C4-2B (cell line): ENCODE measurements at regions not wholly inside any gene's neighbourhood (a gene's known extent, or its start where the extent isn't known, plus 50 kb on each side); places are given as distances from the start of the nearest gene placed in this dataset.

Experiments used
- H3K27ac ChIP-seq: fragments of 450-650 bp; 2 replicates; pipeline ENCODE4 v1.5.1; 2017
- CTCF ChIP-seq: fragments of 450-650 bp; conservative IDR thresholded peaks from 2 replicates; pipeline ENCODE4 v1.5.1; 2017; ENCODE audit warnings: mild to moderate bottlenecking
- ZFX ChIP-seq: fragments of 450-650 bp; IDR thresholded peaks from 2 replicates; pipeline ENCODE4 v1.6.1; 2017

GRCh38 chr2:147260241-147260640, 584.6 kb upstream of the ACVR2A start:
- H3K27ac ChIP-seq = no peak overlapping the region
- TF ChIP-seq CTCF (no peak), ZFX (no peak)

GRCh38 chr2:147255812-147256211, 589.0 kb upstream of the ACVR2A start:
- no peak for TF ChIP-seq CTCF
- no peak for TF ChIP-seq ZFX
- no peak overlapping the region for H3K27ac ChIP-seq

GRCh38 chr2:147250652-147251356, 594.0 kb upstream of the ACVR2A start:
- TF ChIP-seq ZFX = no peak
- TF ChIP-seq CTCF = no peak
- H3K27ac ChIP-seq = no peak overlapping the region

- TF ChIP-seq CTCF = no peak
- no peak for TF ChIP-seq ZFX
- H3K27ac ChIP-seq = no peak overlapping the region
Measured at GRCh38 chr2:147247749-147248148, 597.1 kb upstream of the ACVR2A start.

GRCh38 chr2:147242445-147242844, 602.4 kb upstream of the ACVR2A start:
- no peak overlapping the region for H3K27ac ChIP-seq
- no peak for TF ChIP-seq CTCF
- TF ChIP-seq ZFX = no peak

- TF ChIP-seq ZFX (no peak), CTCF (no peak)
- no peak overlapping the region for H3K27ac ChIP-seq
Measured at GRCh38 chr2:147236601-147237000, 608.2 kb upstream of the ACVR2A start.

- no peak overlapping the region for H3K27ac ChIP-seq
- TF ChIP-seq CTCF (no peak), ZFX (no peak)
Measured at GRCh38 chr2:147232225-147232669, 612.6 kb upstream of the ACVR2A start.
